AG10803 (cell line): ENCODE measurements at regions not wholly inside any gene's neighbourhood (a gene's known extent, or its start where the extent isn't known, plus 50 kb on each side); places are given as distances from the start of the nearest gene placed in this dataset.

Source experiments
- DNase-seq: peaks from one replicate; pipeline ENCODE4 v3.0.0; 2010; ENCODE audit warnings: low read depth
- H3K4me3 ChIP-seq: 2 replicates; pipeline ENCODE4 v1.5.1; 2011; ENCODE audit warnings: mild to moderate bottlenecking, low read length, control low read depth
- TF ChIP-seq, protein P1 (sequence below): conservative IDR thresholded peaks from 2 replicates; pipeline ENCODE4 v1.5.1; 2011; ENCODE audit warnings: mild to moderate bottlenecking, low read length, control low read depth, inconsistent platforms

DNA sequence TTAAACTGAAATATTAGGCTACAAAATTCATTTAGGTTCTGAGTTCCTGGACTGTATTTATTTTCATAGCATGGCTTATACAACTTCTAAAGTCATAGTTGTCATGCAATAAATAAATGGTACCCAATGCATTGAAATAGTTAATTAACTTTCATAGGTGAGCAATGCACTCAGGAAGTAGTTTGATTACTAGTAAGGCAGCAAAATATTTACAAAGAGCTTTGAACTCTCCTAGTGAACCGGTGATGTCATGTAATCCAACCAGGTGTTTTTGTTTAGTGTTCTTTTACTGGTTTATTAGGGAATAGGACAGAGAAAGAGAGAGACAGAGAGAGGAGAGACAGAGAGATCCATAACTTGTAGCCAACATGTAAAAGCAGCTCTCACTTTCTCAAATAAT lies 228.6 kb upstream of the CTSO start:
- TF ChIP-seq, protein P1, sequence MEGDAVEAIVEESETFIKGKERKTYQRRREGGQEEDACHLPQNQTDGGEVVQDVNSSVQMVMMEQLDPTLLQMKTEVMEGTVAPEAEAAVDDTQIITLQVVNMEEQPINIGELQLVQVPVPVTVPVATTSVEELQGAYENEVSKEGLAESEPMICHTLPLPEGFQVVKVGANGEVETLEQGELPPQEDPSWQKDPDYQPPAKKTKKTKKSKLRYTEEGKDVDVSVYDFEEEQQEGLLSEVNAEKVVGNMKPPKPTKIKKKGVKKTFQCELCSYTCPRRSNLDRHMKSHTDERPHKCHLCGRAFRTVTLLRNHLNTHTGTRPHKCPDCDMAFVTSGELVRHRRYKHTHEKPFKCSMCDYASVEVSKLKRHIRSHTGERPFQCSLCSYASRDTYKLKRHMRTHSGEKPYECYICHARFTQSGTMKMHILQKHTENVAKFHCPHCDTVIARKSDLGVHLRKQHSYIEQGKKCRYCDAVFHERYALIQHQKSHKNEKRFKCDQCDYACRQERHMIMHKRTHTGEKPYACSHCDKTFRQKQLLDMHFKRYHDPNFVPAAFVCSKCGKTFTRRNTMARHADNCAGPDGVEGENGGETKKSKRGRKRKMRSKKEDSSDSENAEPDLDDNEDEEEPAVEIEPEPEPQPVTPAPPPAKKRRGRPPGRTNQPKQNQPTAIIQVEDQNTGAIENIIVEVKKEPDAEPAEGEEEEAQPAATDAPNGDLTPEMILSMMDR, result no peak
- no peak for DNase-seq
- no peak overlapping the region for H3K4me3 ChIP-seq

DNA sequence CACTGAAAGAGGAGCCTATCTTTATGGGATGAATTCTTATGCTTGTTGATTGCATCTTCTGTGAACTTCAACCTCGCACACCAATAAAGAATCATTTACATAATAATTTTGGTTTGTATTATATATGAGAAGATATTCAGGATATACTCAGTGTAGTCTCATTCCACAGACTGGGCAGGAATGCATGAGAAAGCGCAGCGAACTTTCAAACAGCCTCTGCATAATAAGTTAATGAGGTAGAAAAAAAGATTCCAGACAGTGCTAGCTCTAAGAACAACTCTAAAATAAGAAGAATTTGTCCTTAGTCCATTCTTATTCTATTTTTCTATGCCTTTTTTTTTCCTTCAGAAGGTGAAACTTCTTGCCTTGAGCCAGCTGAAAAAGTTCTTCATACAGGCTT lies 224.3 kb upstream of the CTSO start:
- DNase-seq, result no peak
- TF ChIP-seq, protein P1, result no peak
- no peak overlapping the region for H3K4me3 ChIP-seq

DNA sequence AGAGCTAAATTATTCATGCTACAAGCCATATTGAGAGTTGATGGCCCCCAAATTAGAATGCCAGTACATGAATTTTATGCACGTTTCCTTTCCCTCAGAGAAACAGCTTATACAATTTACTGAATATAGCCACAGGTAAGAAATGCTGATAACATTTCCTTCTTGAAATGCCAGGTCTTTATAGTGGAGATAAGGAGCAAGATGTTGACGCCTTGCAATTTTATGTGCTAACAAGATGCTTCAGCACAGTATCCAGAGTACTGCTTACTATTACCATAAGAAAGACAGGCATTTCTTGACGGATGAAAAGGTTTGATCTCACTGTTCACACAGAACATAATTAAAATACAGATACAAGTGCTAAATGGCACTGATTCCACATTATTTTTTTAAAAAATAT lies 223.2 kb upstream of the CTSO start:
- H3K4me3 ChIP-seq, result no peak overlapping the region
- TF ChIP-seq, protein P1, result no peak
- no peak for DNase-seq

DNA sequence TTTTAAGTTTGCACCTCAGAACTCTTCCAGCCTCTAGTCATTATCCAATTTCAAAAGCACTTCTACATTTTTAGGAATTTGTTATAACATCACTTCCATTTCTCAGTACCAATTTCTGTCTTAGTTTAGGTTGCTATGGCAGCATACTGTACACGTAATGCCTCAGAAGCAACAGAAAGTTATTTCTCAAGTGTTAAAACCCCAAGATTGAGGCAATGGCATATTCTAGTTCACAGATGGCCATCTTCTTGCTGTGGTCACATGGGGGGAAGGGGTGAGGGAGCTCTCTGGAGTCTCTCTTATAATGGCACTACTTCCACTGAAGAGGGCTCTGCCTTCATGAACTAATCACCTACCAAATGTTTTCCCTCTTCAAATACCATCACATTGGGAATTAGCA lies 220.3 kb upstream of the CTSO start:
- H3K4me3 ChIP-seq, result no peak overlapping the region
- TF ChIP-seq, protein P1, result no peak
- peak; percentile 15 for DNase-seq

DNA sequence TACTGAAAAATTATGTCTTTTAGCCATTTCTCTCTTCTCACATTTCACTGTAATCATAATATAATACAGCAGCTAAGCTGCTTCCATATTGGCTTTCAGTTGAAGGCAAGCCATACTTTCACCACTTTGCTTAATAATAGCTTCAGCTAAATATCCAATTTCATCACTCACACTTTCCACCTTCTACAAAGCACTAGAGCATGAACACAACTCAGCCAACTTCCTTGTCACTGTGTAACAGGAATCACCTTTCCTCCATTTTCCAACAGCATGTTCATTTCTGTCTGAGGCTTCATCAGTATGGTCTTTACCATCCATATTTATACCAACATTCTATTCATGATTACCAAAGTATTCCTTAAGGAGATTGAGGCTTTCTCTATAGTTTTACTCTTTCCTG lies 219.8 kb upstream of the CTSO start:
- H3K4me3 ChIP-seq, result no peak overlapping the region
- DNase-seq, result no peak
- TF ChIP-seq, protein P1, result no peak

DNA sequence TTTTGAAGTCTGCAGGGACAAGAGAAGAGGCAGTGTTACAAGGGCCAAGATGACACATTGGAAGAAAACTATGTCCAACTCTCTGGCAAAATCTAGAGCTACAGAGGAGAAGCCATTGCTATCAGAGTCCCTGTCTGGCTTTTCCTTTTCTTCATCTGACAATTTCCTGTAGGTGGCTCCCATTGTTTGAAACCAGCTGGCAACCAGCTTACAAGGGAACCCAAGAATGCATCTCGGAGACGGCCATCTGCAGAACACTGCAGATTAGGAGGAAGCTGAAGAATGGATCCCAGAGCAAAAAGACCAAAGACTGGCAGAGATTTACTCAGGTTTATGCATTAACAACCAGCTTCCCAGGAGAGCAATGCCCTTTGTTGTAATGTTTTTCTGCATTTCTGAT lies 216.2 kb upstream of the CTSO start:
- no peak overlapping the region for H3K4me3 ChIP-seq
- DNase-seq, result peak; percentile 27
- TF ChIP-seq, protein P1, result peak; percentile 16

DNA sequence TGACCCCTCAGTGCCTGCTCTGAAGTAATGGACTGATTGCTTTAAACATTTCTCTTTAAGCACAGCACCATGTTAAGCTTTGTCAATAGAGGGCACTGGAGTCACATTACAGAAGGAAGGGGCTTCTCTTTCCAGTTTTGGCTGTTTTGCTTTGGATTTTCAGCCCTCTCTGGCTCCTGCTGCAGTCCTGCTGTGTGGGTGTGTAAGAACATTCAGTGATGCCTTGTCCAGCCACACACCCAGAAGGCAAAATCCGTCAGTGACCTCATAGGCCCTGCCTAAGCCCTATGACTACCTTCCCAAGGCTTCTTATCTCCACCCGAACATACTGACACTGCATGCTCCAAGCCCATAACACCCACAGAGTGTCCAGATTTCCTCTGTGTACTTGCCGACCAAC lies 215.3 kb upstream of the CTSO start:
- TF ChIP-seq, protein P1, result peak; percentile 87
- no peak overlapping the region for H3K4me3 ChIP-seq
- peak; percentile 85 for DNase-seq
